AG04450 (cell line): ENCODE measurements at regions not wholly inside any gene's neighbourhood (a gene's known extent, or its start where the extent isn't known, plus 50 kb on each side); places are given as distances from the start of the nearest gene placed in this dataset.
"Not testable (repeated sequence)": the region's sequence is repeated elsewhere in the genome, so short reads cannot be mapped to it uniquely, and the experiment has no call there.

Experiments used
- CTCF ChIA-PET: fragments of 300-600, 350-600 bp; formaldehyde crosslinking; extraction: SDS; loops from one replicate; lab custom pipeline; 2022; ENCODE audit warnings: antibody characterized with exemption, inconsistent platforms; lab: Charles Lee
- POLR2A ChIA-PET: fragments of 350-600 bp; formaldehyde crosslinking; extraction: SDS; loops from one replicate; lab custom pipeline; 2021; ENCODE audit warnings: antibody characterized with exemption, inconsistent platforms; lab: Yijun Ruan, JAX
- DNase-seq: peaks from one replicate; pipeline ENCODE4 v3.0.0-alpha.2; 2011; ENCODE audit warnings: low read depth, low spot score
- H3K27ac ChIP-seq: one replicate; pipeline ENCODE4 v1.5.1; 2012; ENCODE audit warnings: low read depth, low read length, control low read depth
- H3K27me3 ChIP-seq: one replicate; pipeline ENCODE4 v1.6.0; 2012; ENCODE audit warnings: low read length; ENCODE audit not compliant: control insufficient read depth, insufficient read depth
- H3K4me3 ChIP-seq: 2 replicates; pipeline ENCODE4 v1.5.1; 2011; ENCODE audit warnings: mild to moderate bottlenecking, low read depth, low read length, control low read depth
- H3K9me3 ChIP-seq: 2 replicates; pipeline ENCODE4 v1.5.1; 2012; ENCODE audit warnings: low read length; ENCODE audit not compliant: control insufficient read depth, insufficient read depth
- CTCF ChIP-seq: IDR thresholded peaks from 2 replicates; pipeline ENCODE4 v1.5.1; 2011; ENCODE audit warnings: low read depth, low read length, control low read depth, inconsistent platforms

GRCh38 chr2:189236066-189236465 is 56.5 kb upstream of the COL5A2 start:
- H3K9me3 ChIP-seq, result no peaks in the 10 kb centered on the region
- H3K4me3 ChIP-seq, result no peak overlapping the region
- no peaks in the 10 kb centered on the region for H3K27me3 ChIP-seq
- TF ChIP-seq CTCF, result no peak
- H3K27ac ChIP-seq, result no peak overlapping the region
- POLR2A ChIA-PET, result no interaction called here
- CTCF ChIA-PET, result no interaction called here
- DNase-seq, result no peak

- POLR2A ChIA-PET, result no interaction called here
- no peak for TF ChIP-seq CTCF
- Histone ChIP-seq H3K9me3 (peaks cover 2% of the 10 kb centered on the region; the same call in 1 of the 2 replicates), H3K27ac (no peak overlapping the region), H3K4me3 (no peak overlapping the region), H3K27me3 (no peaks in the 10 kb centered on the region)
- CTCF ChIA-PET, result no interaction called here
- DNase-seq, result no peak
Measured at GRCh38 chr2:189238903-189239302, 59.3 kb upstream of the COL5A2 start.

DNA sequence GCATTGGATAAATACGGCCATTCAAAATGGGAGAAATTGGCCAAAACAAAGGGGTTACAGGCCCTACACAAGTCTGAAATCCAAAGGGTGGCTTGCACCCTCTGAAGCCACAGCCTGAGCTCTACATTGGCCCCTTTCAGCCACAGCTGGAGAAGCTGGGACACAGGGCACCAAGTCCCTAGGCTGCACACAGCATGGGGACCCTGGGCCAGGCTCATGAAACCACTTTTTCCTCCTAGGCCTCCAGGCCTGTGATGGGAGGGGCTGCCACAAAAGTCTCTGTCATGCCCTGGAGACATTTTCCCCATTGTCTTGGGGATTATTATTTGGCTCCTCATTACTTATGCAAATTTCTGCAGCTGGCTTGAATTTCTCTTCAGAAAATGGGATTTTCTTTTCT is 64.3 kb upstream of the COL5A2 start:
- CTCF ChIA-PET, H3K27me3 ChIP-seq, POLR2A ChIA-PET, H3K27ac ChIP-seq, H3K4me3 ChIP-seq, H3K9me3 ChIP-seq, DNase-seq: not testable (repeated sequence)

GRCh38 chr2:189247276-189247675 is 67.7 kb upstream of the COL5A2 start:
- no peaks in the 10 kb centered on the region for H3K27me3 ChIP-seq
- DNase-seq, result no peak
- POLR2A ChIA-PET, result no interaction called here
- peaks cover 3% of the 10 kb centered on the region; the same call in 1 of the 2 replicates for H3K9me3 ChIP-seq
- no peak overlapping the region for H3K4me3 ChIP-seq
- TF ChIP-seq CTCF, result no peak
- no peak overlapping the region for H3K27ac ChIP-seq
- CTCF ChIA-PET, result interaction anchor here (0.7 to 1.0 kb wide), 2 partner anchors 24 to 139 kb away, joined by 3 to 4 read pairs; no protein-coding TSS in a partner anchor

- CTCF ChIA-PET, result interaction anchor here (0.7 kb wide), 1 partner anchor 139 kb away, joined by 4 read pairs; no protein-coding TSS in a partner anchor
- H3K27me3 ChIP-seq, result no peaks in the 10 kb centered on the region
- no peak for TF ChIP-seq CTCF
- peaks cover 3% of the 10 kb centered on the region; the same call in 1 of the 2 replicates for H3K9me3 ChIP-seq
- POLR2A ChIA-PET, result no interaction called here
- H3K27ac ChIP-seq, result no peak overlapping the region
- H3K4me3 ChIP-seq, result no peak overlapping the region
- DNase-seq, result no peak
Measured at GRCh38 chr2:189248141-189248540, 68.6 kb upstream of the COL5A2 start.

DNA sequence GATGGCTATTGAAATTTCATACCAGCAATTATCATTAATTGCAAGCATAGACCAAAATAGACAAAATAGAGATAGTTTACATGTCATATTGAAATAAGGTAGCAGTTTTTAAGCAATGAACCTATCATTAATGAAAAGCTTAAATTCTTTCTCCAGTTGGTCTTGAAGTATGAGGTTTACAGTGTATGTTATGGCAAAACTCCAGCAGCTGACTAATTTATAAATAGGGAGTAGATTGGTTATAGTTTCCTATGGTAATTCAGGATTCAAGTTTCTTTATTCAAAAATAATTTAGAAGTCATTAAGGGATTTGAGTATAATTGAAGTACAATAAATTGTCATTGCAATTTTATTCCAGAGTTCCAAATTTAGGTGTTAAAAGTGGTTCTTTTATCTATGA is 69.6 kb upstream of the COL5A2 start:
- CTCF ChIA-PET, result no interaction called here
- Histone ChIP-seq H3K27me3 (no peaks in the 10 kb centered on the region), H3K4me3 (no peak overlapping the region), H3K27ac (no peak overlapping the region), H3K9me3 (no peaks in the 10 kb centered on the region)
- DNase-seq, result peak; percentile 54
- POLR2A ChIA-PET, result no interaction called here
- no peak for TF ChIP-seq CTCF
